Skeletal muscle cell (primary cell): ENCODE measurements at regions not wholly inside any gene's neighbourhood (a gene's known extent, or its start where the extent isn't known, plus 50 kb on each side); places are given as distances from the start of the nearest gene placed in this dataset.
A peak's percentile ranks its signal among the peaks of the same experiment; 100 is the strongest.

Experiments
- DNase-seq: peaks from one replicate; pipeline ENCODE4 v3.0.0-alpha.2; 2010; ENCODE audit warnings: low read depth
- H3K4me3 ChIP-seq: 2 replicates; pipeline ENCODE4 v1.5.1; 2011; ENCODE audit warnings: low read depth, mild to moderate bottlenecking, control low read depth, low read length, moderate library complexity

DNA sequence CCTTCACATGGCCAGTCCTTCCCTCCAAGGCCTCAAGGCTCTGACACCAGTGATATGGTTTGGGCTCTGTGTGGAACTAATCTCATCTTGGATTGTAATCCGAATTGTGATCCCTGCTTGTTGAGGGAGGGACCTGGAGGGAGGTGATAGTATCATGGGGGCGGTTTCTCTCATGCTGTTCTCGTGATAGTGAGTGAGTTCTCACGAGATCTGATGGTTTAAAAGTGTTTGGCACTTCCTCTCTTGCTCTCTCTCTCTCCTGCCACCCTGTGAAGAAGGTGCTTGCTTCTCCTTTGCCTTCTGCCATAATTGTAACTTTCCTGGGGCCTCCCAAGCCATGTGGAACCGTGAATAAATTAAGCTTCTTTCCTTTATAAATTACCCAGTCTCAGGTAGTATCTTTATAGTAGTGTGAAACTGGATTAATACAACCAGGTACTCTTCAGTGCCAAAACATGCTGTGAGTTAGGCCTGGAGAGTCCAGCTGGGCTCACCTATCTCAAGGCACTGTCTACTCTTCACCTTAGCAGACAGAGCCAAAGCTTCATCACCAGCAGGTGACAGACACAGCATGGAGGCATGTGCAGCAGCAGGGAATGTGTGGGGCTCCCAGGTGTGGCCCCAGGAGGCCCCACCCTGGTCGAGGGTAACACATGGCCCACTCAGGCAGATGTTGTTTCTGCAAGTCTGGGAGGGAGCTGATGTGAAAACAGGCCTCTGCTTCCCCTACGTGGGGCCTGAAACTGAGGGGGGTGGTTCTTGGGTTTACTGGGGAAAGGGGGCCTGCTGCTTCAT, 97.5 kb upstream of the CDYL start:
- DNase-seq = no peak
- H3K4me3 ChIP-seq = no peak overlapping the region

DNA sequence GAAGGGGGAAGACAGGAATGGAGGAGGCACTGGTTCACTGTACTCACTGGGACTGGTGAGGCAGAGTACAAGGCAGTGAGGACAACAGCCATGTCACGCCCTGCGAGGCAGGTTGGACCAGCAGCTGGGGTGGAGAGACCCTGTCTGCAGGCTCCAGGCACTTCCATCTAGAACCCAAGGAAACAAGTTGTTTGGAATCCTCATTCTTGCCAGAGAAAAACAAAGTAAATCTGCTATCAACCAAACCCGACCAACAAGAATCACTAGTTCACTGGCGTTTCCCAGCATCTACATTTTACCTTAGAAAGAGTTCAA, 98.5 kb upstream of the CDYL start:
- DNase-seq = no peak
- H3K4me3 ChIP-seq = no peak overlapping the region

DNA sequence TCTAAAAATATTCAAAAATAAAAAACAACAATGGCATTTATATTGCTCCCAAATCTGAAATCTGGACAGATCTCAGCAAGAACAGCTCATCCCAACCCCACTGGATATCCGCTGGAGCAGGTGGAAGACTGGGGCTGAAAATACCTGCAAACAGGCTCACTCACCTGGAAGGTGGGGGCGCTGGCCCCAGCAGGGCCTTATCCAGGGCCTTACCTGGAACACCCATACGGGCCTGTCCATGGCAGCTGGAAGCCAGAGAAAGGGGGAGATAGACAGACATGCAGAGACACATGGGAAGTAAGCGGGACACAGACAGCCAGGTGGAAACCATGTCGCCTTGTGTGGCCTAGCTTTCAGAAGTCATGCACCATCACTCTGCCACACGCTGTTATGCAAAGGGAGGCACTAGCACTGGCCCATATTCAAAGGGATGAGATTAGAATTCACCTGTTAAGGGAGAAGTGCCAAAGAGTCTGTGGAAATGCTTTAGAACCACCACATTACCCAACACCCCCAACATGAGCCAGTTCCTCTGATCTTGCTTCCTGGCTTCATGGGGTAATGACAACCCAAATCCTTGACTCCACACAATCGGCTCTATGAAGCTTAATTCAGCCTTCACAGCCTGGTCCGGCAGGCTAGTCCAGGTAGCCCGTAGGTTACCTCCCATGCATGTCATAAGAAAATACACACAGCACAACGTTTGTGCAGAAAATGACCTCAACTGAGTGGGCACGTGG, 99.0 kb upstream of the CDYL start:
- no peak overlapping the region for H3K4me3 ChIP-seq
- DNase-seq = no peak

DNA sequence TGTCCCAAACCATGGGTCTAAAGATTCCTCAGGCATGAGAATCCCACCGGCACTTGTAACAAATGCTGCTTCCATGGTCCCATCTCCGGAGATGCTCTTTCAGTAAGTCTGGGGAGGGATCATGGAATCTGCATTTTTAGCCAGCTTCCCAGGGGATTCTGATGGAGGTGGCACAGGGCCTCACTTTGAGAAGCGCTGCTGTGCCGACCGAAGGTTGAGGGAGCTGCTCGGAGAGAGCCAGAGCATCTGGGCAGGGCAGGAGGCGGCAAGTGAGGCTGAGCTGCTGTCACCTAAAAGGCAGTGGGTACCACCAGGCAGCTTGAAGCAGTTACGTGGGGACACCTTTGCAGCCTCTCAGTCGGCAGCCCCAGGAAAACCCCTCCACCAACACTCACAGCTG, 100.2 kb upstream of the CDYL start:
- no peak for DNase-seq
- H3K4me3 ChIP-seq = no peak overlapping the region

DNA sequence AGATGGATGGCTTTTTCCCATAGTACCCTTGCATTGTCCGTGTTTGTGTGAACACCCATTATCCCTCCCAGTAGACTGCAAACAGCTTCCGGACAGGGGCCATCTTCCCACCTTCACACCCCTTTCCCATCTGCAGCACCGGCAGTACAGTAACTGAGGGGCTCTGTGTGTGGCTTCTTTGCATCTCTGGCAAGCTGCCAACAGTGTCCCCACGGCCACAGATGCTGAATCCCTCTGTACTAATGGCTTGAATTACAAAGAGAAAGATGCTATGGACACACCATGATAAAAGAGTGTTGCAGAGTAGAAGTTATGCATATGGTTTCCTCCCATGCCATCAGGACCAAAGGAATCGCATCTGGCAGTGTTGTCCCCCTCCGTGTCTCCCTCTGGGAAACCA, 101.1 kb upstream of the CDYL start:
- no peak for DNase-seq
- H3K4me3 ChIP-seq = no peak overlapping the region

DNA sequence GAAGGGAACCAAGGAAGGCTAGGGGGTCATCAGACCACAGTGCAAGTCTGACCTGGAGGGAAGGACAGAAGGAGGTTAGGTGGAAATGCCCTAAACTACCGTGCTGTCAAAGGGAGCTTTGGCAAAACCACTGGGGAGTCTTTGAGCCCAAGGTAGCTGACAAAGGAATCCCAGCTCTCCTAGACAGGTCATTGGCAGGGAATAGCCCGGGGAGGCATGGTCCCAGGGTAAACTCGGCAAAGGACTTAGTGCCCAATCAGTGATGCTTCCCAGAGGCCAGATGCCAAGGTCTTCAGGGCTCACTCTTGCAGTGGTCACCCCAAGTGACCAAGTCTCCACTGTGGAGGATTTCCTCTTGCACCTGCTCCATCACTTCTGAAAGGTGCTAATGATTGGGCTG, 102.3 kb upstream of the CDYL start:
- H3K4me3 ChIP-seq = no peak overlapping the region
- no peak for DNase-seq

DNA sequence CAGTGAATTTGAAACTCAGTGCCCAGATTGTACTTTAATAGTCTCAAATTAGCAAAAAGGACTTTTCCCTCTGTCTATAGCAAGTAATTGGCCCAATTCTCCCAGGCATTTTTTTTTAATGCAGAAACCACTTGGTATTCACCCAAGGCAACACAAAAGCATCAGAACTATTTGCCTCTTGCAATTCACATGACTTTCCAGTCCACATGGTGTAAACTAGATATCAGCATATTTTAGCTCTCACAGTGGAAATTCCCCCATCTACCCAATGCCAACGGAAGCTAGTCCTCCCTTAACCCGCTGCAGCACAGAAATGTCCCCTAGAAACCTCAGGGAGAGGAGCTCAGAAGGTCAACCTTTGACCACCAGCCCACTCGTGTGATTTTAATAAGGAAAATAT, 103.4 kb upstream of the CDYL start:
- DNase-seq = no peak
- H3K4me3 ChIP-seq = no peak overlapping the region

DNA sequence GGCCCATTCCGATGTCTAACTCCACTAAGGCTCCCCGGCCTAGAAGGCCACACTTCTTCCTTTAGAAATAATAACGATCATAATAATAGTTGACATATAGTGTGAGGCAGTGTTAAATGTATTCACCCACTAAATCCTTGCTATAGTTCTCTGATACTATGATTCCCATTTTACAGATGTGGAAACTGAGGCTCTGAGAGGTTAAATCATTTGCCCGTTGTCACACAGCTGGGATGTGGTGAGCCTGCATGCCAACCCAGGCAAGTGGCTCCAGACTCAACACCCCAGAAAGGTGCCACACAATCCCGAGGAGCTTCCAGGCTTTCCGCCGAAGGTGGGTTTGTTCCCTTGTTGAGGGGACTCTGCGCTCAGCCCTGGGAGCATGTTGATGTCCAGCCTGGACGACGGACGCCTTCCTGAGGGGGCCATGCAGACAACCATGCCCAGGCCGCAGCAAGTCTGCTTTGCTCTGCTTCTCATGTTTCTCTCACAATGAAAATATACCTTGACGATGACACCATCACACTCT, 104.6 kb upstream of the CDYL start:
- no peak overlapping the region for H3K4me3 ChIP-seq
- no peak for DNase-seq

DNA sequence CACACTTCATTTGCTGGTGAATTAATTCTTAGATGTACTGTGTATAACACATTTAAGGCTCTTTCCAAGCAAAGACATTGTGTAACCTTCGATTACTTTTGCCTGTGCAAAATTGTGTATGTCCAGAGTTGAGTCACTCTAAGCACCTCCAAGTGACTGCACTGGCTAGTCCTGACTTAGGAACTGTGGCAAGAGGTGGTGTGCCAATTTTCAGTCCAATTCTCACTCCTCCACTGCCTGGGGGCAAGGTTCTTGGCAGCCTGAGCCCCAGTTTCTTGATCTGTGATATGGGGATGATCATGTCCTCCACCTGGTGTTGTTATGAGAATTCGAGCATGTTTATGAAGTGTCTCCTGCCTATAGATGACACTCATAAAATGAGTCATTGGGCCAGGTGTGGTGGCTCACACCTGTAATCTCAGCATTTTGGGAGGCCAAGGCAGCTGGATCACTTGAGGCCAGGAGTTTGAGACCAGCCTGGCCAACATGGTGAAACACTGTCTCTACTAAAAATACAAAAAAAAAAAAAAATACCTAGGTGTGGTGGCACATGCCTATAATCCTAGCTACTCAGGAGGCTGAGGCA, 105.3 kb upstream of the CDYL start:
- H3K4me3 ChIP-seq = no peak overlapping the region
- no peak for DNase-seq

DNA sequence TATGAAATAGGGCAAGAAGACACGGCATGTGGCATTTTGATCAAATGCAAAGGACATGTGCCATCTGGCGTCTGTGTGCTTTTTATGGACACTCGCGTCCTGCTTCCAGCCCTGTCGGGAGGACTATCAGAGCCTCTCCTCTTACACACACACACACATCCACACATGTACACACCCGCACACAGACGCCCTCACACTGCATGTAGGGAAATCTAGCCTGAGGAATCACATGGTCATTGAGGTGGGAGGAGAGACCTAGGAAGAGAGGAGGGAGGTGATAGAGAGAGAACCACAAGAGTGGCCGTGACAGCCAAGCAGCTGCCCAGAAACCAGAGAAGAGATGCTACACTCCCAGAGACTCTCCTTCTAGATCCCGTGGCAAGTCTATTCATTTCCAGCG, 105.9 kb upstream of the CDYL start:
- no peak for DNase-seq
- H3K4me3 ChIP-seq = no peak overlapping the region

DNA sequence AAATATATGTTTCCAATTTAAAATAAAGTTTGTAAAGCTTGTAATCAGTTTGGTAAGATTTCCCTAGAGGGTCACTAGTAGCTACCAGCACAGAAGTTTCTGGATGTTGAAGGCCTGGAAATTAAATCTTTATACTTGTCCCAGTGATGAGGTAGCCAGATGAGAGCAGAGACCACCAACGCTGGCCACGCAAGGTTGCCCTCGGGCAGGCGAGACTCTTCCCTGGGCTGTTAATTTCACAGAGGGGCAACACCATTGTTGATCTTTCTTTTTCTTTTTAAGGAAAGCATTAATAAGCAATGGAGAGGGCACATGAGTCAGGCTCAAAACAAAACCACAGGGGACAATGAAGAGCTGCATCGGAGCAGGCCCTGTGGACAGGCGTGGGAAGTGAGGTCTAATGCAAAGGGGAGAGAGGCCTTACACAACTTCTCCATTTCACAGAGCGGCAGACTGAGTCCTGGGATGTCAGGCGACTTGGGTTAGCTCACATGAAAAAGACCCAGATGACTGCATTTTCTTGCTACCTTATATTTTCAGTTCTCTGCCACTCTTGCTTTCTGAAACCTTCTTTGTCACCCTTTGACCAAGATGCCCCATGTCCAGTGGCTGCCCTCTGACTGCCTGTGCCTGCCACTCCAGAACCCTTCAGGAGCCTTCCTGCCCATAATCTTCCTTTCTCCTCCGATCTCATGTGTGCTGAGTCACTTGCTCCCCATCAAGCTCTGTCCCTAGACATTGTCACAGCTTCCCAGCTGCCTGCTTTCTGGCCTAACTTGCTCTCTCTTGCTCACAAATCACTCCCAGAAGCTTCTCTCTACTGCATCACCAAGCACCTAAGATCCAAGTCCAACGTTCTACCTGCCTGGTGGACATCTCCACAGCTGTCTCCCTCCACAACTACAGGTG, 107.7 kb upstream of the CDYL start:
- H3K4me3 ChIP-seq = no peak overlapping the region
- DNase-seq = peak; percentile 39

DNA sequence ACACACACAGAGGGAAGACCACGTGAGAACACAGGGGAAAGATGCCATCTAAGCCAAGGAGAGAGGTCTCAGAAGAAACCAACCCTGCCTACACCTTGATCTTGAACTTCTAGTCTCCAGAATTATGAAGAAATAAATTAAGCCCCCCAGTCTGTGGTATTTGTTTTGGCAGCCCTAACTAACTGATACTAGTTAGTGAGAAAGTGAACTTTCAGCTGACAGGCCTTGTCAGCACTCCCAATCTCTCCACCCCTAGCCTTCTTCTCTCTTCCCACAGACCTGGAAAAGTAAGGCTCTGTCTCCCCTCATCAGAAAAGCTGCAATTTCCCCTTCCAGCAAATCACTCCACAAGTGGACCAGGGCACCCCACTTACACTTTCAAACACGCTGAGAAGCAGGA, 108.6 kb upstream of the CDYL start:
- no peak overlapping the region for H3K4me3 ChIP-seq
- DNase-seq = no peak

DNA sequence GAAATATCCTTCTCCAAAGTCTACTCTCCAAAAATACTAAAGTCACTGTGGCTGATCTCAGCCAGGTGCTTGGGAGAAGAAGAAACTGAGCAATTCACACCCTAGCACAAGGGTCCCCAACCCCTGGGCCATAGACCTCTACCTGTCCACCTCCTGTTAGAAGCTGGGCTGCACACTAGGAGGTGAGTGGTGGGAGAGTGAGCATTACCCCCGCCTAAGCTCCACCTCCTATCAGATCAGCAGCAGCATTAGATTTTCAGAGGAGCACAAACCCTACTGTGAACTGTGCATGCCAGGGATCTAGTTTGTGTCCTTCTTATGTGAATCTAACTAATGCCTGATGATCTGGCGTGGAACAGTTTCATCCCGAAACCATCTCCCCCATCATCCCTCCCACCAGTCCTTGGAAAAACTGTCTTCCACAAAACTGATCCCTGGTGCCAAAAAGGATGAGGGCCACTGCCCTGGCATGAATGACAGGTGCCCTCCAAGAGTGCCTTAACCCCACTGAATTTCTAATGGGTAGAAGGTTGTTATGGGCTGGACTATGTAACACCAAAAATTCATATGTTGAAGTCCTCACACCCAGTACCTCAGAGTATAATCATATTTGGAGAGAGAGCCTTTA, 109.2 kb upstream of the CDYL start:
- DNase-seq = no peak

DNA sequence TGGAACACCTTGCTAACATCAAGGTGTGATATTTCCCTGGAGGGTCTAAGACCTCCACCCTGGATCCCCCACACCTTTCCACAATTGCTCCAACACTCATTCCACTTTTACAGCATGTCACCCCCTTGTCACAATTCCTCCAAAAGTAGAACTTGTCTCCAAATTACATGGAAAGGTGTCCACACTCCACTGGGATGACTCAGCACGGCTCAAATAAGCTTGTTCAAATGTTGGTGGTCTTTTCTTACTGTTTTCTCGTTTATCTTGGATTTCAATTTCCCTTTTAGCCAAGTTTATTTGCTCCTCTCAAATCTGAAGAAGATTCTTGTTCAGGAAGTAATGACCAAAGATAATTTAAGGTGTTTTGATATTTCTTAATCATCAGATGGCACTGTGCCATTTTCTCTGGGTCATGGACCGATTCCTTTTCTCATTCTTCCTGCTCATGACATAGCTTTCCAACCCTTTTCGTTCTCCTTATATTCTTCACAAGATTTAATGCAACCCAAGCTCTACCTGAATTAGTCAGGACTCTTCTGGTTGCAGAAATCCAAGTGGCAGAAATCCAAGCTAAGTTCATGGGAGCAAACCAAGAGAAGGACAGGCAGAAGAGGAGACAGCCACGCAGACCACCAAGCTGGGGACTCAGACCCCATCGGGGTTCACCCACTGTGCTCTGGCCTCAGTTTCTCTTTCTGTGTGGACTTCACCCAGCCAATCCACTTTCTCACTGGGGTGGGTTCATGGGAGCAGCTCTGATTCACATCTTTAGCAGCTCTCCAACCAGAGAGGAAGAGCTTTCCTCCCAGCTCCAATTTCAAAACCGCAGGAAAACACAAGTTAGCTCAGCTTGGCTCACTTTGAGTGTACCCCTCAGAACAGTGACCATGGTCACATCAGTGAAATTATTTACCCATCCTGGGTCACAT, 110.5 kb upstream of the CDYL start:
- DNase-seq = no peak
- no peak overlapping the region for H3K4me3 ChIP-seq

More for the DNA sequence above, 109.2 kb upstream of the CDYL start:
- H3K4me3 ChIP-seq = no peak overlapping the region

DNA sequence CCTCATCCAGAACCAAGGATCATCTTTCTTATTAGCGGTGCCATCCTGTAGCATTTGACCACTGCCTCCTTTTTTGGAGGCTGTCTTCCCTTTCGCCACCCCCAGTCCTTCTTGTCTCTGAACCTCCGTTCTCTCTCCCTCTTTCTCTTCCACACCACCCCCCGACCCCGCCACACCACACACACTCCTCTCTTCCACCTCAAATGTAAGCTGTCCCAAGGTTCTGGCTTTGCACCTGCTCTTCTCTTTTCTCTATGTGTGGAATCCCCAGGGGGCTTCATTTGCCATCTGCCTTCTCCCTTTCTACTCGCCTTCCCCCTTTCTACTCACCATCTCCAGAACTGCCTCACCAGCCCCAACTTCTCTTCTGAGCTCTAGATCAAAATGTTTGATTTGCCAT, 111.3 kb upstream of the CDYL start:
- no peak for DNase-seq
- no peak overlapping the region for H3K4me3 ChIP-seq

DNA sequence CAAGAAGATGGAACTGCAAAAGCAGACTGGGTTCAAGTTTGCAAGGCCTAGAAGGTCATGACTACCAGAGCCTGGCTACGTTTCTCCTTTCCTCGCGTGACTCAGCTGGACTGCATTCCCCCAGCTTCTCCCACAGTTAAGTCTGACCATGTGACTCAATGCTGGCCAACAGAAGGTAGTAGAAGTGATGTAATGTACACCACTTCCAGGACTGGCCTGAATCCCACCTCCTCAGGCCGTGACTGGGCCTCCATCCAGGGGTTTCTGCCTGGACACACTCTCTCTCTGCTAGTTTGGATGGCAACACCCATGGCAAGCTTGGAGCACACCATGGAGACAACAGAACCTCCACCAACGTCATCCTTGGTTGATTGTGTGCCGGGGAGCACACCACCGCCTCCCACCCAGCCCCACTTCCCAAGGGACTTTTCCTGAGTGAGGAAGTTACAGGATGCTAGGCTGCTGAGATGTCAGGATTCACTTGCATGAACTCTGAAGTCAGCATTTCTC, 112.0 kb upstream of the CDYL start:
- H3K4me3 ChIP-seq = no peak overlapping the region
- DNase-seq = peak; percentile 78

DNA sequence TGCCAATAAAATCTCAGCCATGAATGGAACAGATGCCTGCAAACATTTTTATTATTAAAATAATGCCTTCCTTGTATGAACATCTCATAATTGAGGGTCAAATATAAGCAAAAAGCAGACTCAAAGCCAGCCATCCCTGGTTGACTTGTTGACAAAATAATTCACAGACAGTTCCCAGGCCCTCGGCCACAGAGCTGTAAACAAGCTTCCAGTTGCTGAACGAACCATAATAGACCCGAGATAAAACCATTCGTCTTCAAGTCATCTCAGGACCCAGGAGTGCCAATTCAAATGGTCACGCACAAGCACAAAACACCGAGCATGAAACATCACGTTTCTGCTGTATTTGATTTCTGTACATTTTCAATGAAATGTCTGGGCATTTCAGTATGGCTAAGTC, 113.3 kb upstream of the CDYL start:
- no peak overlapping the region for H3K4me3 ChIP-seq
- DNase-seq = no peak

DNA sequence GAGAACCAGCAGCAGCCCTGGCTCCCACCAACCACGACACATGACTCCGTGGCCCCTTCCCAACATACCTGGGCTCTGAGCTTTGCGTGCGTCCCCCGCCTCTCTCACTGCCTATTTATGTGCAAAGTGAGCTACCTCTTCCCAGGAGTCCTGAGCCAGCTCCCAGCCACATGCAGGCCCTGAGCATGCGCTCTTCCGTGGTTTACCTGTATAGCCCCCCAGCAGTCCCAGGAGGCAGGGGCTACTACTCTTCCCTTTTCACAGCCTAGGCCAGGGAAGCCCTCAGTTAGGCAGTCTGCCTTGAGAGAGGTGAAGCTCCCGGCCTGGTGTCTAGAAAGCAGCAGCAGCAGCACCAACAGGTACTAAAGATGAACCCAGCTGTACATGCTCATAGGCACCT, 114.8 kb upstream of the CDYL start:
- no peak overlapping the region for H3K4me3 ChIP-seq
- no peak for DNase-seq
